GM23338 (cell line): ENCODE measurements at regions not wholly inside any gene's neighbourhood (a gene's known extent, or its start where the extent isn't known, plus 50 kb on each side); places are given as distances from the start of the nearest gene placed in this dataset.

ENCODE experiments used
- ATAC-seq: fragments of 200-7000 bp; cut with Tn5 transposase; 3 replicates; pipeline ENCODE4 v1.9.1; 2020
- DNase-seq: peaks from one replicate; pipeline ENCODE4 v3.0.0-alpha.2; 2015; ENCODE audit warnings: low spot score
- H2AFZ ChIP-seq: fragments of 200-600 bp; sonication (generic); 2 replicates; pipeline ENCODE4 v1.8.0; 2016; ENCODE audit warnings: antibody characterized with exemption, mild to moderate bottlenecking, moderate library complexity
- H3F3A ChIP-seq: fragments of 200-600 bp; sonication (generic); replicated peaks from 2 replicates; pipeline ENCODE4 v1.8.0; 2017; ENCODE audit warnings: antibody characterized with exemption, mixed run types, low read depth
- H3K27ac ChIP-seq: fragments of 200-600 bp; sonication (generic); 2 replicates; pipeline ENCODE4 v1.6.1; 2016; ENCODE audit warnings: low read depth
- H3K27me3 ChIP-seq: fragments of 200-600 bp; sonication (generic); 2 replicates; pipeline ENCODE4 v1.8.0; 2016; ENCODE audit warnings: mild to moderate bottlenecking, mixed run types, moderate library complexity; ENCODE audit not compliant: insufficient read depth
- H3K36me3 ChIP-seq: fragments of 200-600 bp; sonication (generic); 2 replicates; pipeline ENCODE4 v1.8.0; 2016; ENCODE audit warnings: mild to moderate bottlenecking; ENCODE audit not compliant: insufficient read depth
- H3K4me1 ChIP-seq: fragments of 200-600 bp; sonication (generic); 2 replicates; pipeline ENCODE4 v1.8.0; 2016; ENCODE audit warnings: mild to moderate bottlenecking, moderate library complexity; ENCODE audit not compliant: insufficient read depth
- H3K4me2 ChIP-seq: fragments of 200-600 bp; sonication (generic); 2 replicates; pipeline ENCODE4 v1.7.1; 2017; ENCODE audit warnings: mixed run types
- H3K4me3 ChIP-seq: fragments of 200-600 bp; sonication (generic); 2 replicates; pipeline ENCODE4 v1.6.1; 2016; ENCODE audit warnings: mixed run types
- H3K79me2 ChIP-seq: fragments of 200-600 bp; sonication (generic); replicated peaks from 2 replicates; pipeline ENCODE4 v1.8.0; 2017; ENCODE audit warnings: mild to moderate bottlenecking; ENCODE audit not compliant: insufficient read depth
- H3K9me2 ChIP-seq: fragments of 200-600 bp; sonication (generic); 2 replicates; pipeline ENCODE4 v1.8.0; 2017; ENCODE audit not compliant: insufficient read depth
- H4K20me1 ChIP-seq: fragments of 200-600 bp; sonication (generic); replicated peaks from 2 replicates; pipeline ENCODE4 v1.8.0; 2017; ENCODE audit warnings: mild to moderate bottlenecking; ENCODE audit not compliant: insufficient read depth
- H3K27ac Mint-ChIP-seq: 2 replicates; pipeline ENCODE4 v1.8.0; 2020; ENCODE audit warnings: inconsistent platforms, mild to moderate bottlenecking, moderate library complexity, mixed read lengths
- H3K27me3 Mint-ChIP-seq: 3 replicates; pipeline ENCODE4 v1.8.0; 2022; ENCODE audit warnings: low read depth, mild to moderate bottlenecking, moderate library complexity, mixed read lengths, inconsistent platforms; ENCODE audit not compliant: insufficient read depth, poor library complexity
- H3K36me3 Mint-ChIP-seq: 3 replicates; pipeline ENCODE4 v1.8.0; 2021; ENCODE audit warnings: low read depth, mild to moderate bottlenecking, inconsistent platforms, moderate library complexity, mixed read lengths
- H3K4me1 Mint-ChIP-seq: 3 replicates; pipeline ENCODE4 v1.8.0; 2020; ENCODE audit warnings: mild to moderate bottlenecking, inconsistent platforms, mixed read lengths
- H3K4me3 Mint-ChIP-seq: 3 replicates; pipeline ENCODE4 v1.8.0; 2021; ENCODE audit warnings: moderate library complexity, mild to moderate bottlenecking, inconsistent platforms, mixed read lengths
- H3K9me3 Mint-ChIP-seq: 3 replicates; pipeline ENCODE4 v1.8.0; 2020; ENCODE audit warnings: moderate library complexity, mild to moderate bottlenecking, inconsistent platforms, mixed read lengths
- CREB1 ChIP-seq: fragments of 250-450 bp; sonication (Bioruptor Pico); IDR thresholded peaks from 2 replicates; pipeline ENCODE4 v1.5.0; 2020; ENCODE audit warnings: low read depth, mild to moderate bottlenecking, moderate library complexity
- EZH2 ChIP-seq: fragments of 200-600 bp; sonication (generic); IDR thresholded peaks from one replicate; pipeline ENCODE4 v1.8.0; 2017; ENCODE audit warnings: antibody characterized with exemption, mild to moderate bottlenecking, low read depth; ENCODE audit not compliant: unreplicated experiment
- EZH2phosphoT487 ChIP-seq: fragments of 200-600 bp; sonication (generic); IDR thresholded peaks from one replicate; pipeline ENCODE4 v1.8.1; 2018; ENCODE audit warnings: antibody characterized with exemption; ENCODE audit not compliant: unreplicated experiment
- JUNB ChIP-seq: IDR thresholded peaks from one replicate; pipeline ENCODE4 v1.6.1; 2016; ENCODE audit warnings: antibody characterized with exemption; ENCODE audit not compliant: unreplicated experiment
- NANOG ChIP-seq: IDR thresholded peaks from 2 replicates; pipeline ENCODE4 v1.6.1; 2016; ENCODE audit warnings: antibody characterized with exemption, borderline replicate concordance
- POLR2AphosphoS5 ChIP-seq: IDR thresholded peaks from 2 replicates; pipeline ENCODE4 v1.6.1; 2016; ENCODE audit warnings: antibody characterized with exemption, low read depth
- STAT1 ChIP-seq: IDR thresholded peaks from one replicate; pipeline ENCODE4 v1.6.1; 2016; ENCODE audit warnings: antibody characterized with exemption; ENCODE audit not compliant: unreplicated experiment
- ZNF114 ChIP-seq: fragments of 250-450 bp; sonication (Bioruptor Pico); IDR thresholded peaks from 2 replicates; pipeline ENCODE4 v1.5.0; 2020; ENCODE audit warnings: mild to moderate bottlenecking, moderate library complexity
- ZNF331 ChIP-seq: fragments of 250-450 bp; sonication (Bioruptor Pico); IDR thresholded peaks from 2 replicates; pipeline ENCODE4 v1.5.0; 2020; ENCODE audit warnings: low read depth, mild to moderate bottlenecking, moderate library complexity
- TF ChIP-seq, protein P1 (sequence below): IDR thresholded peaks from 2 replicates; pipeline ENCODE4 v1.6.1; 2016; ENCODE audit warnings: antibody characterized with exemption
- TF ChIP-seq, protein P2 (sequence below), 2 experiments: fragments of 200-600 bp in 1 of 2; sonication (generic) in 1 of 2; conservative IDR thresholded peaks; 2 replicates each; pipeline versions ENCODE4 v1.5.1 to v1.6.1; 2016 to 2017; ENCODE audit warnings: antibody characterized with exemption in 2 of 2, low read depth in 2 of 2, mild to moderate bottlenecking in 2 of 2, moderate library complexity in 1 of 2
- TF ChIP-seq, protein P3 (sequence below): IDR thresholded peaks from one replicate; pipeline ENCODE4 v1.6.1; 2018; ENCODE audit warnings: antibody characterized with exemption; ENCODE audit not compliant: unreplicated experiment

DNA sequence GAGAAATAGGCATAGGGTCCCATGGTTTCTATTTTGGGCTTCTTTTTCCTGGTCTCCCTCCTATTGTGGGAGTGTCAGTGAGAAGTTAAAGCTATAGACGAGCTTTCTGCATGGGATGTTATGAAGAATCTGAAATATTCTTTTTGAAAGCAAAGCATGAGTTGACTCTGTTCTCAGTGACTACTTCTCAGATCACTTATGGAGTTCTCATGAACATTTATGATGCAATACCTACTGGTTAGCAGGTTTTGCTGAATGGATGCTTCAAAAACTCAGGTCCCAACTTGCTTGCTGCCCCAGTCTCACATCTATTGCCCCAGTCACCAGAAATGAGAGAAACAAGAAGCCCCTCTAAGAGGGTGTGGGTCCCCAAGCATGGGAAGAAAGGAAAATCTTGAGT, 365.0 kb downstream of the HRH4 start:
- TF ChIP-seq EZH2phosphoT487 (no peak), JUNB (no peak), STAT1 (no peak), POLR2AphosphoS5 (no peak), ZNF114 (no peak), EZH2 (no peak)
- TF ChIP-seq, protein P1, sequence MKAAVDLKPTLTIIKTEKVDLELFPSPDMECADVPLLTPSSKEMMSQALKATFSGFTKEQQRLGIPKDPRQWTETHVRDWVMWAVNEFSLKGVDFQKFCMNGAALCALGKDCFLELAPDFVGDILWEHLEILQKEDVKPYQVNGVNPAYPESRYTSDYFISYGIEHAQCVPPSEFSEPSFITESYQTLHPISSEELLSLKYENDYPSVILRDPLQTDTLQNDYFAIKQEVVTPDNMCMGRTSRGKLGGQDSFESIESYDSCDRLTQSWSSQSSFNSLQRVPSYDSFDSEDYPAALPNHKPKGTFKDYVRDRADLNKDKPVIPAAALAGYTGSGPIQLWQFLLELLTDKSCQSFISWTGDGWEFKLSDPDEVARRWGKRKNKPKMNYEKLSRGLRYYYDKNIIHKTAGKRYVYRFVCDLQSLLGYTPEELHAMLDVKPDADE = no peak
- TF ChIP-seq, protein P2, sequence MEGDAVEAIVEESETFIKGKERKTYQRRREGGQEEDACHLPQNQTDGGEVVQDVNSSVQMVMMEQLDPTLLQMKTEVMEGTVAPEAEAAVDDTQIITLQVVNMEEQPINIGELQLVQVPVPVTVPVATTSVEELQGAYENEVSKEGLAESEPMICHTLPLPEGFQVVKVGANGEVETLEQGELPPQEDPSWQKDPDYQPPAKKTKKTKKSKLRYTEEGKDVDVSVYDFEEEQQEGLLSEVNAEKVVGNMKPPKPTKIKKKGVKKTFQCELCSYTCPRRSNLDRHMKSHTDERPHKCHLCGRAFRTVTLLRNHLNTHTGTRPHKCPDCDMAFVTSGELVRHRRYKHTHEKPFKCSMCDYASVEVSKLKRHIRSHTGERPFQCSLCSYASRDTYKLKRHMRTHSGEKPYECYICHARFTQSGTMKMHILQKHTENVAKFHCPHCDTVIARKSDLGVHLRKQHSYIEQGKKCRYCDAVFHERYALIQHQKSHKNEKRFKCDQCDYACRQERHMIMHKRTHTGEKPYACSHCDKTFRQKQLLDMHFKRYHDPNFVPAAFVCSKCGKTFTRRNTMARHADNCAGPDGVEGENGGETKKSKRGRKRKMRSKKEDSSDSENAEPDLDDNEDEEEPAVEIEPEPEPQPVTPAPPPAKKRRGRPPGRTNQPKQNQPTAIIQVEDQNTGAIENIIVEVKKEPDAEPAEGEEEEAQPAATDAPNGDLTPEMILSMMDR (conservative IDR thresholded peaks at IDR 0.05; ENCODE audit: low read depth in 2 of 2) = no peak
- Histone ChIP-seq H3K79me2 (no peaks in the 10 kb centered on the region), H3K27ac (no peak overlapping the region), H3K4me2 (no peak overlapping the region), H3K36me3 (no peaks in the 10 kb centered on the region), H3K9me2 (peaks cover 12% of the 10 kb centered on the region), H3K27me3 (no peaks in the 10 kb centered on the region), H2AFZ (no peak overlapping the region), H3K4me1 (peaks cover 35% of the 10 kb centered on the region), H3K4me3 (no peak overlapping the region), H3F3A (no peaks in the 10 kb centered on the region), H4K20me1 (no peaks in the 10 kb centered on the region)
- Mint-ChIP-seq H3K27me3 (peaks cover 9% of the 10 kb centered on the region), H3K4me1 (peaks cover 35% of the 10 kb centered on the region), H3K36me3 (no peaks in the 10 kb centered on the region), H3K9me3 (no peaks in the 10 kb centered on the region), H3K27ac (no peak overlapping the region), H3K4me3 (no peak overlapping the region)
- no peak for ATAC-seq
- no peak for DNase-seq

DNA sequence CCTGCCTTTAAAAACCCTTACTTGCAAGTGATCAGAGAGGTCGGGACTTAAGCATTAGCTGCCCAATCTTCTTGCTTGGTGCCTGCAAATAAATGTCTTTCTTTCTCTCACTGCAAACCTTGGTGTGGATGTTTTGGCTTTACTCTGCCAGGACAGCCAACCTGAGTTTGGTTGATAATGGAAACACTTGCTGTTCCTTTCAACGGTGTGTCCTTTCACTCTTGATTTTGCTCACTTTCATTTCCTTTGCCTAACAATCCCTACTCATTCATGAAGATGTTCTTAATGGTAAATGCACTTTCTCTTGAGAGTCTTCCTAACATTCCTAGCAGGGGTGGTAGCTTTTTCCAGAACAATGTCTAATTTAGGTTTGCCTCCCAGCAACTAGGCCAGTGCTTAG, 366.2 kb downstream of the HRH4 start:
- H3K9me2 ChIP-seq = peaks cover 12% of the 10 kb centered on the region
- peaks cover 40% of the 10 kb centered on the region for H3K4me1 Mint-ChIP-seq
- H3K79me2 ChIP-seq = no peaks in the 10 kb centered on the region
- peak overlapping the region; percentile 41; the same call in 1 of the 2 replicates for H3K4me2 ChIP-seq
- H4K20me1 ChIP-seq = no peaks in the 10 kb centered on the region
- no peaks in the 10 kb centered on the region for H3K36me3 ChIP-seq
- H3K36me3 Mint-ChIP-seq = no peaks in the 10 kb centered on the region
- no peaks in the 10 kb centered on the region for H3F3A ChIP-seq
- peaks cover 9% of the 10 kb centered on the region for H3K27me3 Mint-ChIP-seq
- H2AFZ ChIP-seq = peak overlapping the region; percentile 26; the same call in 1 of the 2 replicates
- H3K4me3 ChIP-seq = no peak overlapping the region
- H3K4me1 ChIP-seq = peaks cover 35% of the 10 kb centered on the region
- peak overlapping the region; percentile 79 for H3K27ac Mint-ChIP-seq
- no peaks in the 10 kb centered on the region for H3K9me3 Mint-ChIP-seq
- DNase-seq (no peak), ATAC-seq (peak; percentile 86)
- no peaks in the 10 kb centered on the region for H3K27me3 ChIP-seq
- H3K27ac ChIP-seq = peak overlapping the region; percentile 65
- no peak overlapping the region for H3K4me3 Mint-ChIP-seq
- TF ChIP-seq ZNF331 (CRISPR knock-in tag) (no peak), EZH2 (no peak), NANOG (no peak), ZNF114 (no peak), CREB1 (CRISPR knock-in tag) (no peak), EZH2phosphoT487 (no peak), STAT1 (no peak)
- TF ChIP-seq, protein P3, sequence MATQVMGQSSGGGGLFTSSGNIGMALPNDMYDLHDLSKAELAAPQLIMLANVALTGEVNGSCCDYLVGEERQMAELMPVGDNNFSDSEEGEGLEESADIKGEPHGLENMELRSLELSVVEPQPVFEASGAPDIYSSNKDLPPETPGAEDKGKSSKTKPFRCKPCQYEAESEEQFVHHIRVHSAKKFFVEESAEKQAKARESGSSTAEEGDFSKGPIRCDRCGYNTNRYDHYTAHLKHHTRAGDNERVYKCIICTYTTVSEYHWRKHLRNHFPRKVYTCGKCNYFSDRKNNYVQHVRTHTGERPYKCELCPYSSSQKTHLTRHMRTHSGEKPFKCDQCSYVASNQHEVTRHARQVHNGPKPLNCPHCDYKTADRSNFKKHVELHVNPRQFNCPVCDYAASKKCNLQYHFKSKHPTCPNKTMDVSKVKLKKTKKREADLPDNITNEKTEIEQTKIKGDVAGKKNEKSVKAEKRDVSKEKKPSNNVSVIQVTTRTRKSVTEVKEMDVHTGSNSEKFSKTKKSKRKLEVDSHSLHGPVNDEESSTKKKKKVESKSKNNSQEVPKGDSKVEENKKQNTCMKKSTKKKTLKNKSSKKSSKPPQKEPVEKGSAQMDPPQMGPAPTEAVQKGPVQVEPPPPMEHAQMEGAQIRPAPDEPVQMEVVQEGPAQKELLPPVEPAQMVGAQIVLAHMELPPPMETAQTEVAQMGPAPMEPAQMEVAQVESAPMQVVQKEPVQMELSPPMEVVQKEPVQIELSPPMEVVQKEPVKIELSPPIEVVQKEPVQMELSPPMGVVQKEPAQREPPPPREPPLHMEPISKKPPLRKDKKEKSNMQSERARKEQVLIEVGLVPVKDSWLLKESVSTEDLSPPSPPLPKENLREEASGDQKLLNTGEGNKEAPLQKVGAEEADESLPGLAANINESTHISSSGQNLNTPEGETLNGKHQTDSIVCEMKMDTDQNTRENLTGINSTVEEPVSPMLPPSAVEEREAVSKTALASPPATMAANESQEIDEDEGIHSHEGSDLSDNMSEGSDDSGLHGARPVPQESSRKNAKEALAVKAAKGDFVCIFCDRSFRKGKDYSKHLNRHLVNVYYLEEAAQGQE = no peak
